K562 (cell line): ENCODE measurements at regions not wholly inside any gene's neighbourhood (a gene's known extent, or its start where the extent isn't known, plus 50 kb on each side); places are given as distances from the start of the nearest gene placed in this dataset.

ENCODE experiments used
- ATAC-seq: fragments of 200-7000 bp; cut with Tn5 transposase; 3 replicates; pipeline ENCODE4 v1.9.1; 2020; ENCODE audit warnings: moderate library complexity
- BruUV-seq: library from RNA; stranded (reverse); fragments of 400-500 nt; replicated peaks from 2 replicates; lab custom pipeline; 2021; lab: Mats Ljungman, UMichigan
- CTCF ChIA-PET: fragments of 300-600 bp; formaldehyde crosslinking; extraction: SDS; loops from one replicate; lab custom pipeline; 2021; ENCODE audit warnings: low intra/inter-chr PET ratio; lab: Yijun Ruan, JAX
- POLR2A ChIA-PET: fragments of 300-600, 350-650 bp; sonication (Branson Sonifier 250); formaldehyde crosslinking; extraction: SDS; loops from one replicate; lab custom pipeline; 2021; ENCODE audit warnings: antibody characterized with exemption, inconsistent platforms; lab: Yijun Ruan, JAX
- DNase-seq, 4 experiments: peaks; one replicate each; pipeline versions ENCODE4 v3.0.0 to v3.0.0-alpha.2; 2011 to 2018; ENCODE audit warnings: low spot score in 3 of 4, mixed read lengths in 3 of 4; ENCODE audit errors: extremely low read depth in 1 of 4
- FAIRE-seq: peaks from 2 replicates; lab custom pipeline; 2011; peaks lifted over from hg19 to GRCh38; lab: Jason Lieb, UNC
- H2AFZ ChIP-seq: 2 replicates; pipeline ENCODE4 v1.6.0; 2011; ENCODE audit warnings: low read depth, low read length, control low read depth, inconsistent platforms
- H3K27ac ChIP-seq: fragments of 200-600 bp; 3 replicates; pipeline ENCODE4 v1.8.0; 2011; ENCODE audit warnings: low read depth, mild to moderate bottlenecking, control low read depth, inconsistent platforms, low read length, moderate library complexity, mixed read lengths; ENCODE audit errors: extremely low read depth
- H3K27me3 ChIP-seq, 2 experiments: fragments of 300-600 bp in 1 of 2; 2 replicates in 1 of 2; 3 replicates in 1 of 2; pipeline versions ENCODE4 v1.6.0 to v1.8.0; 2011; ENCODE audit warnings: inconsistent platforms in 2 of 2, low read length in 2 of 2, mild to moderate bottlenecking in 1 of 2, mixed read lengths in 1 of 2, moderate library complexity in 1 of 2; ENCODE audit not compliant: control insufficient read depth in 2 of 2, insufficient read depth in 2 of 2
- H3K36me3 ChIP-seq: fragments of 300-600 bp; 3 replicates; pipeline ENCODE4 v1.8.0; 2011; ENCODE audit warnings: mild to moderate bottlenecking, low read length, inconsistent platforms; ENCODE audit not compliant: control insufficient read depth, insufficient read depth
- H3K4me1 ChIP-seq, 2 experiments: fragments of 200-600 bp in 1 of 2; replicated peaks in 1 of 2; 2 replicates in 1 of 2; 3 replicates in 1 of 2; pipeline versions ENCODE4 v1.5.1 to v1.8.0; 2011; ENCODE audit warnings: inconsistent platforms in 2 of 2, low read length in 2 of 2, mild to moderate bottlenecking in 1 of 2, mixed read lengths in 1 of 2, moderate library complexity in 1 of 2; ENCODE audit not compliant: control insufficient read depth in 2 of 2, insufficient read depth in 2 of 2
- H3K4me2 ChIP-seq: 2 replicates; pipeline ENCODE4 v1.6.1; 2011; ENCODE audit warnings: low read length, control low read depth, inconsistent platforms, mixed read lengths; ENCODE audit not compliant: insufficient read depth
- H3K4me3 ChIP-seq: fragments of 200-600 bp; sonication (generic), shearing (Covaris generic); 2 replicates; pipeline ENCODE4 v1.5.1; 2016; ENCODE audit warnings: control low read depth, inconsistent platforms
- H3K79me2 ChIP-seq: fragments of 200-600 bp; 3 replicates; pipeline ENCODE4 v1.8.0; 2011; ENCODE audit warnings: low read length, inconsistent platforms; ENCODE audit not compliant: control insufficient read depth, insufficient read depth
- H3K9ac ChIP-seq, 2 experiments: 2 replicates each; pipeline versions ENCODE4 v1.6.0 to v1.6.1; 2011; ENCODE audit warnings: low read depth in 2 of 2, low read length in 2 of 2, control low read depth in 1 of 2, inconsistent platforms in 1 of 2, mild to moderate bottlenecking in 1 of 2, mixed read lengths in 1 of 2; ENCODE audit not compliant: insufficient read depth in 1 of 2
- H3K9me1 ChIP-seq: one replicate; pipeline ENCODE4 v1.6.0; 2011; ENCODE audit warnings: inconsistent platforms, mild to moderate bottlenecking, low read length, moderate library complexity; ENCODE audit not compliant: control insufficient read depth, insufficient read depth
- H3K9me3 ChIP-seq: replicated peaks from 2 replicates; pipeline ENCODE4 v1.5.1; 2011; ENCODE audit warnings: low read depth, low read length, inconsistent platforms; ENCODE audit not compliant: control insufficient read depth, insufficient read depth
- H4K20me1 ChIP-seq: replicated peaks from 2 replicates; pipeline ENCODE4 v1.6.1; 2011; ENCODE audit warnings: low read length, inconsistent platforms, mixed read lengths; ENCODE audit not compliant: control insufficient read depth, insufficient read depth
- ARID4B ChIP-seq: sonication (generic); formaldehyde crosslinking; IDR thresholded peaks from 2 replicates; pipeline ENCODE4 v1.8.0; 2022; ENCODE audit warnings: mild to moderate bottlenecking, missing genetic modification reagents
- MEIS2 ChIP-seq: fragments of 450-650 bp; IDR thresholded peaks from 2 replicates; pipeline ENCODE4 v1.6.1; 2014; ENCODE audit warnings: mild to moderate bottlenecking; ENCODE audit not compliant: partially characterized antibody
- PHTF2 ChIP-seq: fragments of 250-450 bp; sonication (Bioruptor Pico); IDR thresholded peaks from 2 replicates; pipeline ENCODE4 v1.5.0; 2021; ENCODE audit warnings: mild to moderate bottlenecking
- WGBS: fragments of 100-300 bp; shearing (Covaris generic); methylation state at CpG from one replicate; pipeline ENCODE4 v1.1.6; 2016; ENCODE audit warnings: low coverage, mixed read lengths; ENCODE audit not compliant: insufficient coverage; ENCODE audit errors: missing lambda C conversion rate; 5-methylcytosine and 5-hydroxymethylcytosine counted together
- in situ Hi-C: fragments of 300-500 bp; cut with MboI; formaldehyde crosslinking; loops from 4 replicates; pipeline ENCODE4 v1.15.0; 2018; ENCODE audit warnings: inconsistent platforms, mixed read lengths
- intact Hi-C: fragments of 100-400 bp; cut with micrococcal nuclease; formaldehyde crosslinking; loops from 2 replicates; pipeline ENCODE4 v1.14.2; 2022
- TF ChIP-seq, protein P1 (sequence below): fragments of 250-450 bp; sonication (Bioruptor Pico); IDR thresholded peaks from 2 replicates; pipeline ENCODE4 v1.4.0; 2020; ENCODE audit warnings: borderline replicate concordance

GRCh38 chr18:79625924-79626561, 53.6 kb upstream of the CTDP1 start:
- Histone ChIP-seq H3K79me2 (no peaks in the 10 kb centered on the region), H3K4me2 (no peak overlapping the region), H3K9me1 (no peaks in the 10 kb centered on the region), H4K20me1 (no peaks in the 10 kb centered on the region), H3K27ac (no peak overlapping the region), H3K36me3 (no peaks in the 10 kb centered on the region), H3K27me3 (peaks cover 22 to 54% of the 10 kb centered on the region in 2 experiments; a peak in 4 of 5 replicates), H3K9ac (no peak overlapping the region), H2AFZ (0 out of 2 replicates have a peak overlapping the region, but pooled peaks have one; percentile 60), H3K4me3 (no peak overlapping the region)
- ChIA-PET POLR2A (interaction anchor here (1.0 kb wide), 1 partner anchor 12 kb away, joined by 5 read pairs; no protein-coding TSS in a partner anchor), CTCF (no interaction called here)
- intact Hi-C loops (loop anchor here (5.0 kb wide), 1 partner anchor 89 kb away; no protein-coding TSS in a partner anchor), in situ Hi-C loops (loop anchor here (5.0 kb wide), 1 partner anchor 79 kb away; no protein-coding TSS in a partner anchor)
- no TSS peak for BruUV-seq
- no peak for FAIRE-seq
- 32% methylated on average over 25 of the region's 26 CpGs for WGBS
- DNase-seq = no peak
- TF ChIP-seq PHTF2 (CRISPR knock-in tag) = no peak
- TF ChIP-seq, protein P1, sequence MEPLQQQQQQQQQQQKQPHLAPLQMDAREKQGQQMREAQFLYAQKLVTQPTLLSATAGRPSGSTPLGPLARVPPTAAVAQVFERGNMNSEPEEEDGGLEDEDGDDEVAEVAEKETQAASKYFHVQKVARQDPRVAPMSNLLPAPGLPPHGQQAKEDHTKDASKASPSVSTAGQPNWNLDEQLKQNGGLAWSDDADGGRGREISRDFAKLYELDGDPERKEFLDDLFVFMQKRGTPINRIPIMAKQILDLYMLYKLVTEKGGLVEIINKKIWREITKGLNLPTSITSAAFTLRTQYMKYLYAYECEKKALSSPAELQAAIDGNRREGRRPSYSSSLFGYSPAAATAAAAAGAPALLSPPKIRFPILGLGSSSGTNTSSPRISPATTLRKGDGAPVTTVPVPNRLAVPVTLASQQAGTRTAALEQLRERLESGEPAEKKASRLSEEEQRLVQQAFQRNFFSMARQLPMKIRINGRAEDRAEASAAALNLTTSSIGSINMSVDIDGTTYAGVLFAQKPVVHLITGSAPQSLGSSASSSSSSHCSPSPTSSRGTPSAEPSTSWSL = no peak
- no peak for TF ChIP-seq MEIS2
- TF ChIP-seq ARID4B (CRISPR knock-in tag) = no peak
- TF ChIP-seq, all 486 proteins: peak for 0
- no peak; the same call in 2 of the 3 replicates for ATAC-seq
- Histone ChIP-seq H3K4me1 (peaks cover 6 to 22% of the 10 kb centered on the region in 2 experiments; a peak in 3 of 5 replicates), H3K9me3 (no peaks in the 10 kb centered on the region)
